GM12864 (cell line): ENCODE measurements at regions not wholly inside any gene's neighbourhood (a gene's known extent, or its start where the extent isn't known, plus 50 kb on each side); places are given as distances from the start of the nearest gene placed in this dataset.

Experiments used
- DNase-seq: peaks from one replicate; pipeline ENCODE4 v3.0.0-alpha.2; 2011; ENCODE audit warnings: low read depth
- H3K4me3 ChIP-seq: 2 replicates; pipeline ENCODE4 v1.5.1; 2011; ENCODE audit warnings: mild to moderate bottlenecking, low read depth, low read length, control low read depth
- TF ChIP-seq, protein P1 (sequence below): IDR thresholded peaks from 2 replicates; pipeline ENCODE4 v1.5.1; 2011; ENCODE audit warnings: low read depth, mild to moderate bottlenecking, moderate library complexity, low read length, control low read depth, inconsistent platforms; ENCODE audit errors: missing control alignments

DNA sequence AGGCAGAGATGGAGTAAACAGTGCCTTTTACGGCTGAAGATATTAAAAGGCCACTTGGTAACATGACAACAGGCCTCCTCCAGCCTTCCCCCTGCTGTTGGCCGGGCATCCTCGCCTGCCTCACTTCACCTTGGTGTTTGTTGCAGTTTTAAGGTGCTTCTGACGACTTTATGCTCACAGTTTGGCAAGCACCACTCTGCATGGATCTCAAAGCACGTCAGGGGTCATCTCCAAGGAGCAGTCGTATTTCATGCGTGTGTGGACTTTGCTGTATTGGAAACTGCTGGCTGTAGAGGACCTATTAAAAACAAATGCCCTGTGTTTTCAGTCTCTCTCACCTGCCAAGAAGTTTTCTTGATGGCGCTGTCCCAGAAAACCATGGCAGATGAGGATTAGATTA, 483.1 kb downstream of the RPS24 start:
- no peak for DNase-seq
- TF ChIP-seq, protein P1, sequence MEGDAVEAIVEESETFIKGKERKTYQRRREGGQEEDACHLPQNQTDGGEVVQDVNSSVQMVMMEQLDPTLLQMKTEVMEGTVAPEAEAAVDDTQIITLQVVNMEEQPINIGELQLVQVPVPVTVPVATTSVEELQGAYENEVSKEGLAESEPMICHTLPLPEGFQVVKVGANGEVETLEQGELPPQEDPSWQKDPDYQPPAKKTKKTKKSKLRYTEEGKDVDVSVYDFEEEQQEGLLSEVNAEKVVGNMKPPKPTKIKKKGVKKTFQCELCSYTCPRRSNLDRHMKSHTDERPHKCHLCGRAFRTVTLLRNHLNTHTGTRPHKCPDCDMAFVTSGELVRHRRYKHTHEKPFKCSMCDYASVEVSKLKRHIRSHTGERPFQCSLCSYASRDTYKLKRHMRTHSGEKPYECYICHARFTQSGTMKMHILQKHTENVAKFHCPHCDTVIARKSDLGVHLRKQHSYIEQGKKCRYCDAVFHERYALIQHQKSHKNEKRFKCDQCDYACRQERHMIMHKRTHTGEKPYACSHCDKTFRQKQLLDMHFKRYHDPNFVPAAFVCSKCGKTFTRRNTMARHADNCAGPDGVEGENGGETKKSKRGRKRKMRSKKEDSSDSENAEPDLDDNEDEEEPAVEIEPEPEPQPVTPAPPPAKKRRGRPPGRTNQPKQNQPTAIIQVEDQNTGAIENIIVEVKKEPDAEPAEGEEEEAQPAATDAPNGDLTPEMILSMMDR: no peak
- no peak overlapping the region for H3K4me3 ChIP-seq

DNA sequence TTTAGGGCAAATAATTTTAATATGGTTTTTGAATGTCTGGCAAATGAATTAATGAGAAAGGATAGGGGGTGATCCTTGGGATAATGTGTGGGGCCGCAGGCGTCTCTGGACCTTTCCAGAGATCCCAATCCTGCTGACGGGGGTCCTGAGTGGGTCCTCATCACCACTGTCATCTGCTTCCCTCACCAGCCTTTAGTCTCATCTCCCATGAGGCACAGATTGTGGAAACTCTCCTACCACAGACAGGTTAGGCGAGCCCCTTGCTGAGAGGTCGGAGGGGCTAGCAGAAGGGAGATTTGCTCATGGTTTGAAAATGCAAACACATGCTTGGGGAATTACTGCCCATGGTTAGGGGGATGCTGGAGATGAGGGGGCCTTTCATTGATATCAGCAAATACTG, 484.6 kb downstream of the RPS24 start:
- DNase-seq: no peak
- H3K4me3 ChIP-seq: no peak overlapping the region
- TF ChIP-seq, protein P1: no peak

DNA sequence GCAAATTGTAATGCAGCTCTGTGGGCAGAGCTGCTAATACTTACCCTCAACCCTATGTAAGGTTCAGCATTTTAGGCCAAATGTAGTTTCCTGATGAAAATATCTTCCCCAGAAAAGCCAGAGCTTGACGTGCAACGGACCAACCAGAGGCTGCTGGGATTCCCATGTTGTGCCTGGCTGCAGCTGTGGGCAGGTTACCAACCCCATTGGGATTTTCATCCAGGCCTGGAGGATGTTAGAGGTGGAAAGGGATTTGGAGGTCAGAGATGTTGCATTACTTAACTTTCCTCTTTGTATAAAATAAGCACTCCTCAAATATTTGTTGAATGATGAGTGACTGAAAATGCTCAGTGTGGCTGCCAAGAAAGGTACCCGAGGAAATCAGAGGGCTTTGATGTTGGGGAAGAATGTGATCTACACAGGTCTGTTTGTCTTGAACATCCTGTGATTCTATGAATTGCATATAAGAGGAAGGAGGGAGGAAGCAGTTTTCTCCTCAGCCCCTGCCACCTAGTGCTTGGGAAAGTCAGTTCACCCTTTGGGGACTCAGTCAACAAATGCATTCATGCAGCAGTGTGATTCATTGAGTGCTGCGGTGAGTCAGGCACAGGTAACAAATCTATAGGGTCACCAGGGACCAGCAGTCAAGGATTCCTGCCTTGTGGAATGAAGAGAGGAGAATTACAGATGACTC, 487.2 kb downstream of the RPS24 start:
- DNase-seq: no peak
- H3K4me3 ChIP-seq: no peak overlapping the region
- TF ChIP-seq, protein P1: peak; percentile 21

DNA sequence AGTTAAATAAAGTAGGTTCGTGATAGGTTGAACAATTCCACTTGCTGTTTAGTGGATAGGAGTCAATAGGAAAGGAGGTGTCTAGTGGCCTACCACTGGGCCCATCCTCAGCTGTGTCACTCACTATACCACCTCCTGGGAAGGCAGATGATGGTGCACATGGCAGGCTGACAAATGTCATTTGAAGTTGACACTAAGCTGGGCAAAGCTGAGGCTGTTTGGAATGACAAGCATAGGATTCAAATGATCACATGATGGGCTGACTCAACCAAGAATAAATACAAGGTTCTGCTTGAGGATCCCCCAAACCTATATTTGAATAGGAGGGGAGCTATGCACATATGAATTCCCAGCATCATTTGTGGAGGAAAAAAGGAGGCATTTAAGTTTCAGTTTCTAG, 489.8 kb downstream of the RPS24 start:
- DNase-seq: no peak
- TF ChIP-seq, protein P1: no peak
- H3K4me3 ChIP-seq: no peak overlapping the region

DNA sequence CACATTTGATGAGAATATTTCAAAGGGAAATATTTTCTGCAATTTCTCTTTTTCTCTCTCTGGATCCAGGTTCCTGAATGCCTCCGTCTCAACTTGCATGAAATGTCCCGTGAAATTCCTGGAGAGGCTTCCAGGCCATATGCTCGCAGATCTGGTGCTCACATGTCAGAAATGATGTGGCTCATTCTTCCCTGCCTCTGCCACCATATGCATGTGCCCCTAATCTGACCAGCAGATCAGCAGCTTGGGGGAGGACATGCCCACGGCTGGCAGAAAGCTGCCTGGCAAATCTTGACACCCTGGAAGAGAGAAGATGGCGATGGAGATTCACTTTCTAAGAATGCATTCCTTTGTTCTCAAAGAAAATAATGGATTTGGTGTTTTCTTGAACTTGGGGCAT, 490.7 kb downstream of the RPS24 start:
- no peak overlapping the region for H3K4me3 ChIP-seq
- DNase-seq: no peak
- TF ChIP-seq, protein P1: no peak

DNA sequence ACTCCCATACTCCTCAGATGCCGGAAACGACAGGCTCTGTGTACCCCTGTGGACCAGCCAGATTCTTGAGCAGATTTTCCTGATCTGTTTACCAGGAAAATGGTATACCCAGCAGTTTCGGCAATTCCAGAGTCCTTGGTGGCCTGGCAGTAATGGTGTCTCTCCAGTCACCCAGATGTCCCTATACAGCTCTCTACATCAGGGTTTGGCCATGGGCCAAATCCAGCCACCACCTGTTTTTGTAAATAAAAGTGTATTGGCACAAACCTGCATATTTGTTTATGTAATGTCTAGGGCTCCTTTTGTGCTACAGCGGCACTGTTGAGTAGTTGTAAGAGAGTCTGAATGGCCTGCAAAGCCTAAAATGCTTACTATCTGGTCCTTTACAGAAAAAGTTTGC, 491.3 kb downstream of the RPS24 start:
- TF ChIP-seq, protein P1: no peak
- no peak overlapping the region for H3K4me3 ChIP-seq
- no peak for DNase-seq

DNA sequence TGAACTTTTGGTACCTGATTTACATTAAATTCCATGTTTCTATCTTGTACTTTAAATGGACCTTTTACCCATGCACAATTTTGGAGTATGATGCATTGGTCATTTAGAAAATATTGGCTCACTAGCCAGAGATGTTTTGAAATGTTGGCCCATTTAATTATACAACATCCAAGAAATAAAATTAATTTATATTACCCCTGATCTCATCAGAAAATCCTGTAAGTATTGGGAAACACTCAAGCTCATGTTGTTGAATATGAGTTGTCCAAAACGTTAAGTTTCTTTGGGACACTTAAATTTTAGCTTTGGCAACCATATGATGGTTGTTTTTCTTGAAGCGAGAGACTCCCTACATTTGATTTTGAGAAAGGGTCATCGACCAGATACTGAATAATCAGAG, 492.7 kb downstream of the RPS24 start:
- TF ChIP-seq, protein P1: no peak
- H3K4me3 ChIP-seq: no peak overlapping the region

More for the DNA sequence above, 492.7 kb downstream of the RPS24 start:
- no peak for DNase-seq
